PFSK-1 (cell line): ENCODE measurements at regions not wholly inside any gene's neighbourhood (a gene's known extent, or its start where the extent isn't known, plus 50 kb on each side); places are given as distances from the start of the nearest gene placed in this dataset.

ENCODE experiments used
- POLR2AphosphoS5 ChIP-seq: IDR thresholded peaks from 2 replicates; pipeline ENCODE4 v1.6.1; 2012; ENCODE audit warnings: low read depth, mild to moderate bottlenecking, control low read depth, low read length, moderate library complexity
- REST ChIP-seq, 2 experiments: IDR thresholded peaks; 2 replicates each; pipeline versions ENCODE4 v1.6.1 to v1.8.0; 2011 to 2012; ENCODE audit warnings: low read depth in 2 of 2, low read length in 2 of 2, control low read depth in 1 of 2, inconsistent platforms in 1 of 2, mild to moderate bottlenecking in 1 of 2, moderate library complexity in 1 of 2; ENCODE audit not compliant: insufficient read depth in 1 of 2

GRCh38 chr11:116515664-116516184 is 257.1 kb downstream of the BUD13 start:
- TF ChIP-seq POLR2AphosphoS5 (no peak), REST (IDR thresholded peaks at IDR 0.05; ENCODE audit: insufficient read depth in 1 of 2, low read depth in 2 of 2, low read length in 2 of 2) (no peak)
